Motor neuron (in vitro differentiated cells): ENCODE measurements at regions not wholly inside any gene's neighbourhood (a gene's known extent, or its start where the extent isn't known, plus 50 kb on each side); places are given as distances from the start of the nearest gene placed in this dataset.
"Not testable (repeated sequence)": the region's sequence is repeated elsewhere in the genome, so short reads cannot be mapped to it uniquely, and the experiment has no call there.

Experiments used
- ATAC-seq, 8 experiments: fragments of 200-7000 bp; cut with Tn5 transposase; replicated peaks in 6 of 8; 2 replicates each; pipeline ENCODE4 v1.8.0; 2021; ENCODE audit warnings: mild to moderate bottlenecking in 8 of 8, moderate library complexity in 8 of 8
- H3K27ac ChIP-seq, 2 donors: fragments of 250-450 bp; sonication (Bioruptor Pico); 2 replicates each; pipeline ENCODE4 v1.9.0; 2021; ENCODE audit warnings: antibody characterized with exemption in 2 of 2, mild to moderate bottlenecking in 2 of 2, moderate library complexity in 1 of 2
- H3K4me1 ChIP-seq, 2 donors: fragments of 250-450 bp; sonication (Bioruptor Pico); replicated peaks in 1 of 2; 2 replicates each; pipeline ENCODE4 v1.6.1; 2021; ENCODE audit warnings: antibody characterized with exemption in 2 of 2, mild to moderate bottlenecking in 2 of 2, moderate library complexity in 1 of 2
- H3K4me3 ChIP-seq, 5 donors: fragments of 250-450 bp; sonication (Bioruptor Pico); 2 replicates each; pipeline ENCODE4 v1.9.0; 2021; ENCODE audit warnings: antibody characterized with exemption in 5 of 5, mild to moderate bottlenecking in 5 of 5, moderate library complexity in 4 of 5
- WGBS, 10 experiments: fragments of 450-650 bp; shearing (Covaris generic); methylation state at CpG; one replicate each; pipeline ENCODE4 v1.0.0; 2022; 5-methylcytosine and 5-hydroxymethylcytosine counted together
- in situ Hi-C, 9 experiments: fragments of 400-800 bp; cut with MboI; loops; one replicate each; pipeline ENCODE4 v1.15.0; 2021; ENCODE audit warnings: low sequenced_read_pairs in 9 of 9, low pct_unique_long_range_greater_than_20kb in 2 of 9; ENCODE audit not compliant: unreplicated experiment in 9 of 9

- in situ Hi-C loops, ATAC-seq, H3K27ac ChIP-seq, H3K4me3 ChIP-seq: not testable (repeated sequence)
- WGBS, 10 experiments: 90 to 100% (median 100%) methylated on average over 1 to 3 of the region's 3 CpGs; no CpG with 5 or more reads in 1 of the 10 experiments
- H3K4me1 ChIP-seq: peaks cover 3 to 11% of the 10 kb centered on the region in 2 donors
Observed at GRCh38 chr16:70059429-70059828, 54.7 kb upstream of the PDPR start.

- ATAC-seq, H3K27ac ChIP-seq, H3K4me3 ChIP-seq, in situ Hi-C loops: not testable (repeated sequence)
- 60 to 100% (median 83%) methylated on average over 1 to 7 of the region's 8 CpGs; no CpG with 5 or more reads in 4 of the 10 experiments for WGBS, 10 experiments
- H3K4me1 ChIP-seq: peaks cover 3 to 11% of the 10 kb centered on the region in 2 donors
Observed at GRCh38 chr16:70060521-70061027, 53.6 kb upstream of the PDPR start.

- WGBS, 10 experiments: 59 to 80% (median 70%) methylated on average over 1 to 3 of the region's 7 CpGs; no CpG with 5 or more reads in 7 of the 10 experiments
- H3K27ac ChIP-seq, H3K4me3 ChIP-seq, in situ Hi-C loops: not testable (repeated sequence)
- peaks cover 3 to 11% of the 10 kb centered on the region in 2 donors for H3K4me1 ChIP-seq
- ATAC-seq: peak in 2 of 8 experiments; percentile 11 to 19
Observed at GRCh38 chr16:70061671-70062218, 52.4 kb upstream of the PDPR start.

- ATAC-seq, H3K27ac ChIP-seq, H3K4me3 ChIP-seq, in situ Hi-C loops: not testable (repeated sequence)
- WGBS, 10 experiments: 80% methylated on average over 1 of the region's 3 CpGs; no CpG with 5 or more reads in 9 of the 10 experiments
- H3K4me1 ChIP-seq: peaks cover 3 to 11% of the 10 kb centered on the region in 2 donors
Observed at GRCh38 chr16:70062947-70063346, 51.2 kb upstream of the PDPR start.
